DOHH2 (cell line): ENCODE measurements at regions not wholly inside any gene's neighbourhood (a gene's known extent, or its start where the extent isn't known, plus 50 kb on each side); places are given as distances from the start of the nearest gene placed in this dataset.

Source experiments
- H3F3A ChIP-seq: fragments of 200-600 bp; sonication (generic), shearing (Covaris generic); 2 replicates; pipeline ENCODE4 v1.6.0; 2016; ENCODE audit warnings: antibody characterized with exemption, mild to moderate bottlenecking; ENCODE audit not compliant: control insufficient read depth, insufficient read depth
- H3K27ac ChIP-seq: fragments of 200-600 bp; sonication (generic); 2 replicates; pipeline ENCODE4 v1.5.1; 2014; ENCODE audit warnings: low read depth, mild to moderate bottlenecking, low read length, moderate library complexity
- H3K27me3 ChIP-seq: fragments of 200-600 bp; sonication (generic); 2 replicates; pipeline ENCODE4 v1.6.1; 2014; ENCODE audit warnings: mild to moderate bottlenecking, low read length, mixed read lengths; ENCODE audit not compliant: control insufficient read depth
- H3K36me3 ChIP-seq: fragments of 200-600 bp; sonication (generic); 2 replicates; pipeline ENCODE4 v1.6.1; 2014; ENCODE audit warnings: mild to moderate bottlenecking, low read length, moderate library complexity, mixed read lengths; ENCODE audit not compliant: control insufficient read depth
- H3K4me1 ChIP-seq: fragments of 200-600 bp; sonication (generic); 2 replicates; pipeline ENCODE4 v1.6.1; 2014; ENCODE audit warnings: mild to moderate bottlenecking, low read length, mixed read lengths; ENCODE audit not compliant: control insufficient read depth
- H3K4me2 ChIP-seq: fragments of 200-600 bp; sonication (generic); 2 replicates; pipeline ENCODE4 v1.6.0; 2014; ENCODE audit warnings: mild to moderate bottlenecking, low read length, moderate library complexity
- H3K4me3 ChIP-seq: fragments of 200-600 bp; sonication (generic); 2 replicates; pipeline ENCODE4 v1.5.1; 2014; ENCODE audit warnings: mild to moderate bottlenecking, low read length, mixed read lengths
- H3K79me2 ChIP-seq: fragments of 200-600 bp; sonication (generic); 2 replicates; pipeline ENCODE4 v1.6.1; 2014; ENCODE audit warnings: mild to moderate bottlenecking, low read length, mixed read lengths; ENCODE audit not compliant: control insufficient read depth
- H3K9me2 ChIP-seq: fragments of 200-600 bp; sonication (generic); replicated peaks from 2 replicates; pipeline ENCODE4 v1.6.1; 2014; ENCODE audit warnings: mild to moderate bottlenecking, low read length, mixed read lengths; ENCODE audit not compliant: control insufficient read depth
- H3K9me3 ChIP-seq: fragments of 200-600 bp; sonication (generic); 2 replicates; pipeline ENCODE4 v1.6.1; 2014; ENCODE audit warnings: antibody characterized with exemption, low read length, mixed read lengths; ENCODE audit not compliant: control insufficient read depth, insufficient read depth
- H4K20me1 ChIP-seq: fragments of 200-600 bp; sonication (generic); 2 replicates; pipeline ENCODE4 v1.6.0; 2014; ENCODE audit warnings: low read depth, mild to moderate bottlenecking, antibody characterized with exemption, low read length, moderate library complexity; ENCODE audit not compliant: control insufficient read depth, insufficient read depth
- CTCF ChIP-seq: fragments of 200-600 bp; sonication (generic); IDR thresholded peaks from one replicate; pipeline ENCODE4 v1.5.1; 2014; ENCODE audit warnings: antibody characterized with exemption, mild to moderate bottlenecking, low read depth, low read length; ENCODE audit not compliant: poor library complexity, severe bottlenecking
- EZH2phosphoT487 ChIP-seq: fragments of 200-600 bp; sonication (generic); IDR thresholded peaks from 2 replicates; pipeline ENCODE4 v1.6.1; 2017; ENCODE audit warnings: borderline replicate concordance, mild to moderate bottlenecking, antibody characterized with exemption, low read length, moderate library complexity, mixed read lengths

GRCh38 chr6:44712353-44713111 is 325.0 kb downstream of the CDC5L start:
- Histone ChIP-seq H3K4me2 (no peak overlapping the region), H3K79me2 (no peaks in the 10 kb centered on the region), H4K20me1 (no peaks in the 10 kb centered on the region), H3F3A (no peaks in the 10 kb centered on the region), H3K27me3 (no peaks in the 10 kb centered on the region), H3K27ac (no peak overlapping the region), H3K4me3 (no peak overlapping the region), H3K9me3 (no peaks in the 10 kb centered on the region), H3K9me2 (no peaks in the 10 kb centered on the region), H3K4me1 (no peaks in the 10 kb centered on the region), H3K36me3 (no peaks in the 10 kb centered on the region)
- TF ChIP-seq CTCF (no peak), EZH2phosphoT487 (no peak)

- no peaks in the 10 kb centered on the region for H3K9me3 ChIP-seq
- no peaks in the 10 kb centered on the region for H3K79me2 ChIP-seq
- H3F3A ChIP-seq, result no peaks in the 10 kb centered on the region
- H3K4me3 ChIP-seq, result no peak overlapping the region
- TF ChIP-seq CTCF, result no peak
- H3K27me3 ChIP-seq, result no peaks in the 10 kb centered on the region
- no peak overlapping the region for H3K4me2 ChIP-seq
- no peak overlapping the region for H3K27ac ChIP-seq
- no peaks in the 10 kb centered on the region for H3K4me1 ChIP-seq
- H3K36me3 ChIP-seq, result no peaks in the 10 kb centered on the region
- no peaks in the 10 kb centered on the region for H4K20me1 ChIP-seq
- no peaks in the 10 kb centered on the region for H3K9me2 ChIP-seq
Observed at GRCh38 chr6:44715188-44715587, 327.7 kb downstream of the CDC5L start.

- Histone ChIP-seq H3K4me1 (no peaks in the 10 kb centered on the region), H3K9me3 (no peaks in the 10 kb centered on the region), H4K20me1 (no peaks in the 10 kb centered on the region), H3K27ac (no peak overlapping the region), H3K36me3 (no peaks in the 10 kb centered on the region), H3K4me2 (no peak overlapping the region), H3K4me3 (no peak overlapping the region), H3K9me2 (no peaks in the 10 kb centered on the region), H3F3A (no peaks in the 10 kb centered on the region), H3K79me2 (no peaks in the 10 kb centered on the region), H3K27me3 (no peaks in the 10 kb centered on the region)
- TF ChIP-seq CTCF (no peak), EZH2phosphoT487 (no peak)
Observed at GRCh38 chr6:44715925-44716324, 328.4 kb downstream of the CDC5L start.
